Skeletal muscle satellite cell (primary cell): ENCODE measurements at regions not wholly inside any gene's neighbourhood (a gene's known extent, or its start where the extent isn't known, plus 50 kb on each side); places are given as distances from the start of the nearest gene placed in this dataset.
"Not testable (repeated sequence)": the region's sequence is repeated elsewhere in the genome, so short reads cannot be mapped to it uniquely, and the experiment has no call there.

Source experiments
- H3K27me3 ChIP-seq: 2 replicates; pipeline ENCODE4 v1.7.0; 2013; ENCODE audit warnings: low read length; ENCODE audit not compliant: control insufficient read depth, insufficient read depth
- H3K36me3 ChIP-seq: 2 replicates; pipeline ENCODE4 v1.7.0; 2013; ENCODE audit warnings: mild to moderate bottlenecking, control low read depth, low read length; ENCODE audit not compliant: insufficient read depth
- H3K4me1 ChIP-seq: 2 replicates; pipeline ENCODE4 v1.7.0; 2013; ENCODE audit warnings: low read length; ENCODE audit not compliant: control insufficient read depth, insufficient read depth
- H3K4me2 ChIP-seq: 2 replicates; pipeline ENCODE4 v1.7.0; 2013; ENCODE audit warnings: mild to moderate bottlenecking, low read length
- H3K4me3 ChIP-seq: 2 replicates; pipeline ENCODE4 v1.7.0; 2013; ENCODE audit warnings: low read length
- H3K9ac ChIP-seq: 2 replicates; pipeline ENCODE4 v1.7.0; 2013; ENCODE audit warnings: mild to moderate bottlenecking, low read depth, low read length, moderate library complexity
- H3K9me3 ChIP-seq: replicated peaks from 2 replicates; pipeline ENCODE4 v1.7.0; 2013; ENCODE audit warnings: mild to moderate bottlenecking, control low read depth, low read length

DNA sequence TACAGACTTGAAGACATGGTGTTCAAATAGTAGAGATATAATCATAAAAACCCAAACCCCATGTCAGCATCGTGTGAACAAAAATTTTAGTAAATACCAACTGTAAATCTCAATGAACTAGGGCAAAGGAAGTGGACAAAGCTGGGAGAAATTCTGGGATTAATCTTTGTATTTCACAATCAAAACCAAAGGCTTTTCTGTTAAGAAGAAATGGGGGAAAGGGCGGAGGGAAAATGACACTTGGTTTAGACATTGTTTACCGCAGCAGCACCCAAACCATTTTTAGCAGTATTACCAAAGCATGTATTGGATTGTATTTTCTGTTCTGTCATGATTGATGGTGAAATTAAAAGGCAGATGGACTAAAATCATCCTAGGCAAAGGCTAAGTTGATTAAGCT, 134.2 kb upstream of the PRSS3 start:
- H3K9me3 ChIP-seq = no peaks in the 10 kb centered on the region
- H3K4me2 ChIP-seq = no peak overlapping the region
- H3K27me3 ChIP-seq = peaks cover 53% of the 10 kb centered on the region
- no peak overlapping the region for H3K9ac ChIP-seq
- H3K4me3 ChIP-seq = no peak overlapping the region
- H3K4me1 ChIP-seq = no peaks in the 10 kb centered on the region
- H3K36me3 ChIP-seq = no peaks in the 10 kb centered on the region

DNA sequence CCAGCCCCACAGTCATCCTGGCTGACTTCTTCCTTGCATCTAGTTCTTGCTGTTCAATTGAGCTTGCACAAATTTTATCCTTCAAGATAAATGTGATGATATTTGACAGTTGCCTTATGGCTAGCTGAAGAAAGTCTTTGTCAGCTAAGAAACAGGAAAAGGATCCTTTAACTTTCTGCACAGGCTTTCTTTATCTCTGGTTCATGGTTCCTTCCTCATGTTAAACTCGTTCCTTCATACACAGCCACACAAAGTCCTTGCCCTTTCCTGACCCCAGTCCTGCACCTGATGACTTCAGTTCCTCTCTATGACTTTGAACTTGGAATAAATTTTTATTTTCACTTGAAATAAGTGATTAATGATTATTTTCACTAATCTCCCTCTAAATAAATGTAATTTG, 132.5 kb upstream of the PRSS3 start:
- H3K4me3 ChIP-seq = no peak overlapping the region
- no peaks in the 10 kb centered on the region for H3K4me1 ChIP-seq
- no peaks in the 10 kb centered on the region for H3K36me3 ChIP-seq
- no peak overlapping the region for H3K9ac ChIP-seq
- no peak overlapping the region for H3K4me2 ChIP-seq
- H3K9me3 ChIP-seq = no peaks in the 10 kb centered on the region
- H3K27me3 ChIP-seq = peaks cover 53% of the 10 kb centered on the region

DNA sequence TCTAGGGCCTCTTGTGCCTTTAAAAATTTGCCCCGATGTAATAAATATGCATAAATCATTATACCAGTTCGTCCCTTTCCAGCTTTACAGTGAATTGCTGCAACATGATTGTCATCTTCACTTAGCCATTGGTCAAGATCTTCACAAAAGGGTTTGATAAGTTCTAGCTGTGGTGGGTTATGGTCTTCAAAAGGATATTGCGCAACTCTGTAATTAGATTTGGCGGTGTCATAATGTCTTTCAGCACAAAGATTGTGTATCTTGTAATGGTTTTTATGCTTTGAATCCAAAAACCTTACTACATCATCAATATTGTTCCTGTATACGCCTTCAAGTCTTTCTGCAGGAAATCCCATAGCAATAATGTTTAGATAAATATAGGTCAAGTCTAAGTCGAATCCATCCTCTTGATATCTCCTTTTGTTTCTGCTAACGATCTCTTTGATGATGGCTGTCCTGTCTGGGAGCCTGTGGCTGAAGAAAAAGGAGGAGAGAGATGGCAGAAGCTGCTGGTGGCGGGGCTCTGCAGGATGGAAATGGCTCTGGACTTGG, 119.1 kb upstream of the PRSS3 start:
- H3K4me2 ChIP-seq = peak overlapping the region; percentile 79
- H3K9ac ChIP-seq, H3K36me3 ChIP-seq, H3K9me3 ChIP-seq, H3K4me1 ChIP-seq: not testable (repeated sequence)
- H3K27me3 ChIP-seq = peaks cover 52% of the 10 kb centered on the region
- H3K4me3 ChIP-seq = peak overlapping the region; percentile 69

DNA sequence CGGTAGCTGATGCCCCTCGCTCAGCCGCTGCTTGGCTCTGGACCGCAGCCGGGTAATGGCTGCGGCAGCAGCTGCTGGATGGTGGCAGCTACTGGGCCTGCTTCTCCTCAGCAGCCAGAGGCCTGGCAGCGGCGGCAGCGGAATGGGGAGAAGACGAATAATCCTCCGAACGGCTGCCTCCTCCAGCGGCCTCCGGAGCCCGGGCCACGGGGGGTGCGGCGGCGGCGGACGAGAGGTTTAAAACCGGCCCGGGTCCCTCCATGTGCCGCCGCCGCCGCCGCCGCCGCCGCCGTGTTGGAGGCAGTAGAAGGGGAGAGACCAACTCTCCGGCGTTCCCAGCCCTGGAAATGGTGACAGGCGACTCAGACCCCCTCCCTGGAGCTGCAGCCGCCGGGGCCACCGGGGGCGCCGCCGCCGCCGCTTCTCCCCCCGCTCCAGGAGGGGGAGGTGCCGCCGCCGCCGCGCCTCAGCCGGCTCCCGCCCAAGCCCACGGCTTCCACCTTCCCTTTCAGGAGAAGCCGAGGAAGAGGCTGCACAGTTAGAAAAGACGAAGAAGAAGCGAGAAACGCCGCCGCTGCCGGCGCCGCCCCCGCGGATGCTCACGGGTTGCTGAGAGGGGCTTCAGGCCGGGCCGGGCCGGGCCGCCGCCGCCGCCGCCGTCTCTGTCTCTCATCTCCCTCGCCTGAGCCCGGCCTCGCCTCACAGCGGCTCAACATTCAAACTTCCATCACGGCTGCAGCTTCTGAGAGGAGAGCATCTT, 118.4 kb upstream of the PRSS3 start:
- H3K4me1 ChIP-seq = no peaks in the 10 kb centered on the region
- peak overlapping the region; percentile 69 for H3K4me3 ChIP-seq
- H3K4me2 ChIP-seq = peak overlapping the region; percentile 79
- H3K27me3 ChIP-seq = peaks cover 57% of the 10 kb centered on the region
- no peaks in the 10 kb centered on the region for H3K9me3 ChIP-seq
- no peak overlapping the region for H3K9ac ChIP-seq
- H3K36me3 ChIP-seq = no peaks in the 10 kb centered on the region

DNA sequence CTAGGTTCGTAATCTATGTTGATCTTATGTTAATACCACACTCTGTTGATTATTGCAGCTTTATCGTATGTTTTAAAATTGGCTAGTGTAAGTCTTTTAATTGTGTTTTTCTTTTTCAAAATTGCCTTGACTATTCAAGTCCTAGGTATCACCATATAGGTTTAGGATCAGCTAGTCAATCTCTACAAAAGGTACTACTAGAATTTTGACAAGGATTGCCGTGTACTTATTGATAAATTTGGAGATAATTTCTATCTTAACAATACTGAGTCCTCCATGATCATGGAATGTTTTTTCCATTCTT, 117.9 kb upstream of the PRSS3 start:
- H3K36me3 ChIP-seq = no peaks in the 10 kb centered on the region
- peak overlapping the region; percentile 79 for H3K4me2 ChIP-seq
- peak overlapping the region; percentile 69 for H3K4me3 ChIP-seq
- no peak overlapping the region for H3K9ac ChIP-seq
- no peaks in the 10 kb centered on the region for H3K9me3 ChIP-seq
- H3K4me1 ChIP-seq = no peaks in the 10 kb centered on the region
- H3K27me3 ChIP-seq = peaks cover 62% of the 10 kb centered on the region

DNA sequence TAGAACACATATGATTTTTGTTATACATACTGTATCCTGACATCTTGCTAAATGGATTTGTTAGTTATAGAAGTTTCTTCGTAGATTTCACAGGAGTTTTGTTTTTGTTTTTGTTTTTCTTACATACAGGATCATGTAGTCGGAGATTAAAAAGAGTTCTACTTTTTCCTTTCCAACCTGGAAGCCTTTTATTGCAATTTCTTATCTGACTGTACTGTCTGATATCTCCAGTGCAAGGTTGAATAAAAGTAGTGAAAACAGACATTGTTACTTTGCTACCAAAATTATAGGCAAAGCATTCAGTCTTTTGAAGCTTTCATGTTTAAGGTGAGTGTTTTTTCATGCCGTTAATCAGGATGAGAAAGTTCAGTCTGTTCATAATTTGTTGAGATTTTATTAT, 117.4 kb upstream of the PRSS3 start:
- no peaks in the 10 kb centered on the region for H3K9me3 ChIP-seq
- H3K4me3 ChIP-seq = no peak overlapping the region

DNA sequence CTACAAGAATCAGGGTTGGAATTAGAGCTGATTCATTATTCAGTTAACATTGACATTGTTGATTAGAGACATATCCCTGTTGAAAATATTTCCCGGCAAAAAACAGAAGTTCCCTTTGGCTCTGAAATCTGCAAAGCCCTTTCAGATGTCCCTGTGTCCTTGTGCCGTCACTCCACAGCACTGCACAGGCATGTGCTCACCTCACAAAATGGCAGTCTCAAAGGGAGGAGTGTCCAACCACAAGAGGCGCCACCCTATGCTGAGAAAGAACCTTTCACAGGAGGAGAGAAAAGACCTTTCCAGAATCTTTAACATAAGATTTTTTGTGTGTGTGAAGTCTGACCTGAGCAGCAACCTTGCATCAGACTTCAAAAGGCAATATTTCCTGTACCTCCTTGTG, 112.8 kb upstream of the PRSS3 start:
- Histone ChIP-seq H3K36me3 (no peaks in the 10 kb centered on the region), H3K9me3 (no peaks in the 10 kb centered on the region), H3K4me2 (no peak overlapping the region), H3K9ac (no peak overlapping the region), H3K4me1 (no peaks in the 10 kb centered on the region), H3K27me3 (peaks cover 83% of the 10 kb centered on the region), H3K4me3 (no peak overlapping the region)

More for the DNA sequence above, 117.4 kb upstream of the PRSS3 start:
- H3K36me3 ChIP-seq = no peaks in the 10 kb centered on the region
- H3K9ac ChIP-seq = no peak overlapping the region
- H3K4me1 ChIP-seq = no peaks in the 10 kb centered on the region
- H3K4me2 ChIP-seq = no peak overlapping the region
- peaks cover 66% of the 10 kb centered on the region for H3K27me3 ChIP-seq

DNA sequence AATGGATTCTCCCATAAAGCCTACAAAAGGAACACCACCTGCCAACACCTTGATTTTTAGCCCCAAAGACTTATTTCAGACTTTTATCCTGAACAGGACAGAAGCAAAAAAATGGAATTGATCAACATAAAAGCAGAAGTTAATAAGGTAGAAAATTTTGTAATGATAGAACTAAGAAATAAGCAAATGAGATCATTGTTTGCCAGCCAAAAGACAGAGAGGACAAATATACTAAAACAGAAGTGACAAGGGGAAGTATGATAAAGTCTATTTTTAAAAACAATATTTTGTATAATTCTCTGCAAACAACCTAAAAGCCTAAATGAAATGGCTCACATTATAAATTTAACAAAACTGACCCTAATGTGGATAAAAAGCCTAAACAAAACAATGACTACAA, 110.5 kb upstream of the PRSS3 start:
- Histone ChIP-seq H3K4me3 (no peak overlapping the region), H3K4me2 (no peak overlapping the region), H3K9ac (no peak overlapping the region), H3K36me3 (no peaks in the 10 kb centered on the region), H3K27me3 (peaks cover 79% of the 10 kb centered on the region), H3K4me1 (no peaks in the 10 kb centered on the region), H3K9me3 (no peaks in the 10 kb centered on the region)

DNA sequence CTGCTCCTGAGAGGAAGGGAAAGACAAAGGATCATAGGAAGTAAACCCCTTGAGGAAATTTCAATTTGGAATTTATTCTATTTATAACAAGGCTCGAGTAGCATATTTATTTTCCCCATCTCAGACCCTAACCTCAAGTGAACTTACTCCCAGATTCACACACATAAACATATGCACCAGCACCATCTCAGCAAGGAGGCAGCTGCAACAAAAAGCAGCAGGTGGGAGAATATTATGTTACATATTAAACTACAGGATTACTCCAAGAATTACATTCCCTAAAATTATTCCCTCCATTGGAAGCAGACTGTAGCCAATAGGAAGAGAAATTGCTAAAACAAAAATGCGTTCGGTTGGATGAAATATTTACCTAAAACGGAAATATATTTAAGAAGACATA, 108.4 kb upstream of the PRSS3 start:
- Histone ChIP-seq H3K36me3 (no peaks in the 10 kb centered on the region), H3K9me3 (no peaks in the 10 kb centered on the region), H3K4me3 (no peak overlapping the region), H3K4me2 (no peak overlapping the region), H3K4me1 (no peaks in the 10 kb centered on the region), H3K9ac (no peak overlapping the region), H3K27me3 (peaks cover 69% of the 10 kb centered on the region)

DNA sequence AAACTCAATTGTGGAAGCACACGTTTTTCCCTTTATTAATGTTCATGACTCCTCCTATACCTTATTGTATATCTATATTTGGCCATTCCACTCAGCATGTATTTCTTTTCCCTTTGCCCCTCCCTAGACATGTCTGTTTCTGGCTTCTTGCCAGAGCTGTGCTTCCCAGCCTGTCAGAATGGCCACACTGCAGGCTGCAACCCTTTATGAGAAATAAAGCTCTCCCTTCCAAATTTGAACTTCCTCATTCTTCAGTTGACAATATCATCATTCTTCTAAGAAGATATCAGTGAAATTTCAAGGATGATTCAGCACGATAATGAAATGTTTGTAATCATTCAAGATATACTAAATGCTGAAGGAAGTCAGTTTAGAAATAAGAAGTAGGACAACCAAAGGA, 107.6 kb upstream of the PRSS3 start:
- Histone ChIP-seq H3K9me3 (no peaks in the 10 kb centered on the region), H3K36me3 (no peaks in the 10 kb centered on the region), H3K4me2 (no peak overlapping the region), H3K27me3 (peaks cover 70% of the 10 kb centered on the region), H3K4me1 (no peaks in the 10 kb centered on the region), H3K9ac (no peak overlapping the region), H3K4me3 (no peak overlapping the region)

DNA sequence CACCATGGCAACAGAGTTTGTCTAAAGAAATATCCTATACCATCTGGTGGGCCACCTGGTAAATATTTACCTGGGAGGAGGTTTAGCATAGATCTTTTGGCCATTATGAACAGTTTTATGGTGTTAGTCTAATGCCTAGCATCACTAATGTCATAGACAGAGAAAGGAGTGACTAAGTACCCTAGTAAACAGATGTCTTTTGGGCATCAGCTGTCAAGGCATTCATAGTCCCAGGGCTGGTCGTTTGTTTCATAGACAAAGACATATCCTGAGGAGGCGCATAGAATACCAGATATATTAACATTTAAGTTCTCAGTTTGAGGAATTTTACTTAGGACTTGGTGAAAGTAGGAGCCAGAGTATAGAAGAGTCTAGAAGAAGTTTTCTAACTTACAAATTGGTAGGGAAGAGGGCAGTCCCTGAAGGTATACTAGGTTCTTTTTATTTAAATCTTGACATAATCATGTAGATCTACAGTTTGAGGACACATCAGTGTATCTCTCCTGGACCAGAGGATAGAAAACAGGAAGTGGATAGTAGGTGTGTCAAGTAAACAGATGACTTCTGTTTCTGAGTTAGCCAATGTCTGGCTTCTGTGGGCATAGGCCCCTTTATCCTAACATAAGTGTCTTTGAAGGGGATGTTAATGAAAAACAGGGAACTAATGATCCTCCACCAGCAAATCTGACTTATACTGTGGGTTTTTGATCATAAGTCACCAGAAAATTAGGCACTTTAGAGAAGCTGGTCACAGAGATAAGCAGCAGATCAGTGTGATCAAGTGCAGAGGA, 105.0 kb upstream of the PRSS3 start:
- H3K4me1 ChIP-seq = no peaks in the 10 kb centered on the region
- no peaks in the 10 kb centered on the region for H3K9me3 ChIP-seq
- no peaks in the 10 kb centered on the region for H3K36me3 ChIP-seq
- H3K4me3 ChIP-seq = no peak overlapping the region
- H3K9ac ChIP-seq = no peak overlapping the region
- H3K27me3 ChIP-seq = peaks cover 74% of the 10 kb centered on the region
- H3K4me2 ChIP-seq = no peak overlapping the region

DNA sequence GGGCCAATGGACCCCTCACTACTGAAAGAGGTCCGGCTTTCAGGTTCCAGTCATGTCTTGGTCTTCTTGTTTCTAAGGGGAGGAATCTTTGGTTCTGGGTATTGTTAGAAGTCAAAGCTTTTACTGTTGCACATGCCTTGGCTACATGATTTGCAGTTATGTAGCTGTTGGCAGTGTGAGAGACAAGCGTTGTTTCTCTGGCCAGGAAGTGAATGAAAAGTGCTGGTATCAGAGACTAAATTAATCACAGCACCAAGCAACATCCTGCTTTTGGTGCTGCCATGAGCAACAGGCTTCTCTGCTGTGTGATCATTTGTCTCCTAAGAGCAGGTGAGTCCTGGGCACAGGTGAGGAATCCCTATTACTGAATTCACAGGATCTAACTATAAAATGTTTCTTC, 100.1 kb upstream of the PRSS3 start:
- no peak overlapping the region for H3K9ac ChIP-seq
- H3K4me3 ChIP-seq = no peak overlapping the region
- peaks cover 70% of the 10 kb centered on the region for H3K27me3 ChIP-seq
- H3K36me3 ChIP-seq = no peaks in the 10 kb centered on the region
- H3K9me3 ChIP-seq = no peaks in the 10 kb centered on the region
- no peaks in the 10 kb centered on the region for H3K4me1 ChIP-seq
- no peak overlapping the region for H3K4me2 ChIP-seq
